Kidney capillary endothelial cell (primary cell): ENCODE measurements at regions not wholly inside any gene's neighbourhood (a gene's known extent, or its start where the extent isn't known, plus 50 kb on each side); places are given as distances from the start of the nearest gene placed in this dataset.
A peak's percentile ranks its signal among the peaks of the same experiment; 100 is the strongest.

Experiments
- DNase-seq: peaks from one replicate; pipeline ENCODE4 v3.0.0-alpha.2; 2018; ENCODE audit warnings: low spot score

- no peak for DNase-seq
These were observed 116.0 kb upstream of the ANKRD1 start for GRCh38 chr10:91036807-91037411.

- DNase-seq: no peak
These were observed 118.1 kb upstream of the ANKRD1 start for GRCh38 chr10:91038971-91039370.

- DNase-seq: no peak
These were observed 119.5 kb upstream of the ANKRD1 start for GRCh38 chr10:91040343-91040742.

- no peak for DNase-seq
These were observed 121.2 kb upstream of the ANKRD1 start for GRCh38 chr10:91042069-91042468.

GRCh38 chr10:91043173-91043910 is 122.5 kb upstream of the ANKRD1 start:
- DNase-seq: no peak

- no peak for DNase-seq
These were observed 126.0 kb upstream of the ANKRD1 start for GRCh38 chr10:91046869-91047268.

GRCh38 chr10:91048380-91048779 is 127.5 kb upstream of the ANKRD1 start:
- DNase-seq: no peak

- no peak for DNase-seq
These were observed 128.6 kb upstream of the ANKRD1 start for GRCh38 chr10:91049296-91049987.

- DNase-seq: no peak
These were observed 129.1 kb upstream of the ANKRD1 start for GRCh38 chr10:91049988-91050360.

- DNase-seq: no peak
These were observed 129.6 kb upstream of the ANKRD1 start for GRCh38 chr10:91050371-91051034.

- no peak for DNase-seq
These were observed 130.9 kb upstream of the ANKRD1 start for GRCh38 chr10:91051829-91052228.

- peak; percentile 21 for DNase-seq
These were observed 133.4 kb upstream of the ANKRD1 start for GRCh38 chr10:91054325-91054724.

GRCh38 chr10:91061187-91061586 is 140.3 kb upstream of the ANKRD1 start:
- no peak for DNase-seq

- DNase-seq: no peak
These were observed 140.7 kb upstream of the ANKRD1 start for GRCh38 chr10:91061608-91062007.

GRCh38 chr10:91062091-91062490 is 141.2 kb upstream of the ANKRD1 start:
- no peak for DNase-seq

- DNase-seq: no peak
These were observed 148.7 kb upstream of the PCGF5 start for GRCh38 chr10:91071786-91072185.

GRCh38 chr10:91073286-91073979 is 147.0 kb upstream of the PCGF5 start:
- no peak for DNase-seq

GRCh38 chr10:91076991-91077548 is 143.4 kb upstream of the PCGF5 start:
- no peak for DNase-seq

GRCh38 chr10:91077549-91078071 is 142.9 kb upstream of the PCGF5 start:
- DNase-seq: peak; percentile 2

- no peak for DNase-seq
These were observed 139.7 kb upstream of the PCGF5 start for GRCh38 chr10:91080776-91081175.

- DNase-seq: no peak
These were observed 138.0 kb upstream of the PCGF5 start for GRCh38 chr10:91082447-91082846.
